ENCODE measurements at regions not wholly inside any gene's neighbourhood (a gene's known extent, or its start where the extent isn't known, plus 50 kb on each side); places are given as distances from the start of the nearest gene placed in this dataset.
A peak's percentile ranks its signal among the peaks of the same experiment; 100 is the strongest.

GRCh38 chr9:734831-735511, 106.5 kb upstream of the DMRT1 start (continued):
- TF ChIP-seq E2F1 (CRISPR knock-in tag; IDR thresholded peaks at IDR 0.05) (no peak), ZNF878 (CRISPR knock-in tag; IDR thresholded peaks at IDR 0.05) (no peak), KDM2A (CRISPR knock-in tag; IDR thresholded peaks at IDR 0.05; ENCODE audit: borderline replicate concordance, low read depth) (no peak), ZNF383 (CRISPR knock-in tag; IDR thresholded peaks at IDR 0.05; ENCODE audit: borderline replicate concordance) (no peak), ZSCAN9 (CRISPR knock-in tag; IDR thresholded peaks at IDR 0.05; ENCODE audit: borderline replicate concordance) (no peak), KAT7 (CRISPR knock-in tag; IDR thresholded peaks at IDR 0.05; ENCODE audit: borderline replicate concordance) (no peak), NFAT5 (CRISPR knock-in tag; IDR thresholded peaks at IDR 0.05) (no peak), GATA4 (IDR thresholded peaks at IDR 0.05; ENCODE audit: borderline replicate concordance, low read depth) (no peak), PLRG1 (conservative IDR thresholded peaks at IDR 0.05) (no peak), ISL2 (CRISPR knock-in tag; IDR thresholded peaks at IDR 0.05) (0 out of 2 replicates have a peak, but pooled peaks have one; percentile 36), PAF1 (CRISPR knock-in tag; IDR thresholded peaks at IDR 0.05) (no peak), ZNF703 (CRISPR knock-in tag; IDR thresholded peaks at IDR 0.05; ENCODE audit: borderline replicate concordance) (no peak), ZNF605 (CRISPR knock-in tag; IDR thresholded peaks at IDR 0.05) (0 out of 2 replicates have a peak, but pooled peaks have one; percentile 52), SMC3 (IDR thresholded peaks at IDR 0.05; ENCODE audit: low read length) (no peak), ZNF614 (CRISPR knock-in tag; IDR thresholded peaks at IDR 0.05; ENCODE audit: borderline replicate concordance) (0 out of 2 replicates have a peak, but pooled peaks have one; percentile 25), PTBP1 (IDR thresholded peaks at IDR 0.05; ENCODE audit: low read depth, low read length, poor library complexity, severe bottlenecking) (no peak), ZNF691 (CRISPR knock-in tag; IDR thresholded peaks at IDR 0.05; ENCODE audit: borderline replicate concordance, low read depth) (no peak), ZFP36L1 (CRISPR knock-in tag; IDR thresholded peaks at IDR 0.05) (no peak), CC2D1A (CRISPR knock-in tag; IDR thresholded peaks at IDR 0.05) (no peak), ZNF800 (CRISPR knock-in tag; IDR thresholded peaks at IDR 0.05) (no peak), ATF4 (CRISPR knock-in tag; IDR thresholded peaks at IDR 0.05) (no peak)

All from HepG2 (cell line).